MM.1S (cell line): ENCODE measurements at regions not wholly inside any gene's neighbourhood (a gene's known extent, or its start where the extent isn't known, plus 50 kb on each side); places are given as distances from the start of the nearest gene placed in this dataset.

Source experiments
- CTCF ChIP-seq: fragments of 300-600 bp; sonication (generic); IDR thresholded peaks from 2 replicates; pipeline ENCODE4 v1.5.1; 2016; ENCODE audit warnings: antibody characterized with exemption, low read length, mixed read lengths
- EZH2 ChIP-seq: fragments of 300-600 bp; sonication (generic); optimal IDR thresholded peaks from 2 replicates; pipeline ENCODE3; 2017; ENCODE audit warnings: low read depth, mild to moderate bottlenecking, antibody characterized with exemption, low read length, mixed read lengths

GRCh38 chr2:220574038-220574437, 946.6 kb downstream of the SLC4A3 start:
- TF ChIP-seq CTCF = no peak
- TF ChIP-seq EZH2 = no peak
